ENCODE measurements at regions not wholly inside any gene's neighbourhood (a gene's known extent, or its start where the extent isn't known, plus 50 kb on each side); places are given as distances from the start of the nearest gene placed in this dataset.

- Histone ChIP-seq H3K36me3 (ENCODE audit: control insufficient read depth, insufficient read depth, low read length) (no peaks in the 10 kb centered on the region), H3K27me3 (ENCODE audit: control insufficient read depth, insufficient read depth, low read length) (no peaks in the 10 kb centered on the region), H3K4me3 (ENCODE audit: low read length) (no peak overlapping the region), H3K9me3 (ENCODE audit: control insufficient read depth, insufficient read depth, low read length) (no peaks in the 10 kb centered on the region), H3K4me1 (ENCODE audit: control insufficient read depth, insufficient read depth, low read length) (no peaks in the 10 kb centered on the region), H3K27ac (ENCODE audit: low read length) (no peak overlapping the region)
- WGBS (ENCODE audit: insufficient coverage, insufficient read length), result no CpG with 5 or more reads among the region's 7 CpGs
- DNase-seq (ENCODE audit: low read depth, low spot score), result no peak
These were observed 343.9 kb upstream of the COBL start for GRCh38 chr7:51660516-51660915.

- WGBS (ENCODE audit: insufficient coverage, insufficient read length), result no CpG with 5 or more reads among the region's 6 CpGs
- no peaks in the 10 kb centered on the region for H3K4me1 ChIP-seq (ENCODE audit: control insufficient read depth, insufficient read depth, low read length)
- H3K27me3 ChIP-seq (ENCODE audit: control insufficient read depth, insufficient read depth, low read length), result no peaks in the 10 kb centered on the region
- no peaks in the 10 kb centered on the region for H3K36me3 ChIP-seq (ENCODE audit: control insufficient read depth, insufficient read depth, low read length)
- DNase-seq (ENCODE audit: low read depth, low spot score), result no peak
- no peak overlapping the region for H3K27ac ChIP-seq (ENCODE audit: low read length)
- no peak overlapping the region for H3K4me3 ChIP-seq (ENCODE audit: low read length)
- H3K9me3 ChIP-seq (ENCODE audit: control insufficient read depth, insufficient read depth, low read length), result no peaks in the 10 kb centered on the region
These were observed 342.1 kb upstream of the COBL start for GRCh38 chr7:51658684-51659083.

- Histone ChIP-seq H3K36me3 (ENCODE audit: control insufficient read depth, insufficient read depth, low read length) (no peaks in the 10 kb centered on the region), H3K4me1 (ENCODE audit: control insufficient read depth, insufficient read depth, low read length) (0 out of 2 replicates have a peak, but pooled peaks cover 1% of the 10 kb centered on the region), H3K9me3 (ENCODE audit: control insufficient read depth, insufficient read depth, low read length) (no peaks in the 10 kb centered on the region; the same call in 1 of the 2 replicates), H3K4me3 (ENCODE audit: low read length) (no peak overlapping the region), H3K27ac (ENCODE audit: low read length) (no peak overlapping the region), H3K27me3 (ENCODE audit: control insufficient read depth, insufficient read depth, low read length) (no peaks in the 10 kb centered on the region)
- WGBS (ENCODE audit: insufficient coverage, insufficient read length), result no CpG with 5 or more reads among the region's 14 CpGs
- DNase-seq (ENCODE audit: low read depth, low spot score), result no peak
These were observed 331.3 kb upstream of the COBL start for GRCh38 chr7:51647931-51648351.

GRCh38 chr7:51647486-51647885 lies 330.9 kb upstream of the COBL start:
- Histone ChIP-seq H3K27ac (ENCODE audit: low read length) (no peak overlapping the region), H3K36me3 (ENCODE audit: control insufficient read depth, insufficient read depth, low read length) (no peaks in the 10 kb centered on the region), H3K27me3 (ENCODE audit: control insufficient read depth, insufficient read depth, low read length) (no peaks in the 10 kb centered on the region), H3K4me1 (ENCODE audit: control insufficient read depth, insufficient read depth, low read length) (0 out of 2 replicates have a peak, but pooled peaks cover 1% of the 10 kb centered on the region), H3K4me3 (ENCODE audit: low read length) (no peak overlapping the region), H3K9me3 (ENCODE audit: control insufficient read depth, insufficient read depth, low read length) (no peaks in the 10 kb centered on the region; the same call in 1 of the 2 replicates)
- no peak for DNase-seq (ENCODE audit: low read depth, low spot score)
- no CpG with 5 or more reads among the region's 5 CpGs for WGBS (ENCODE audit: insufficient coverage, insufficient read length)

- Histone ChIP-seq H3K4me3 (ENCODE audit: low read length) (no peak overlapping the region), H3K27me3 (ENCODE audit: control insufficient read depth, insufficient read depth, low read length) (no peaks in the 10 kb centered on the region), H3K36me3 (ENCODE audit: control insufficient read depth, insufficient read depth, low read length) (no peaks in the 10 kb centered on the region), H3K27ac (ENCODE audit: low read length) (no peak overlapping the region), H3K4me1 (ENCODE audit: control insufficient read depth, insufficient read depth, low read length) (0 out of 2 replicates have a peak, but pooled peaks cover 1% of the 10 kb centered on the region), H3K9me3 (ENCODE audit: control insufficient read depth, insufficient read depth, low read length) (no peaks in the 10 kb centered on the region; the same call in 1 of the 2 replicates)
- WGBS (ENCODE audit: insufficient coverage, insufficient read length), result no CpG with 5 or more reads among the region's 16 CpGs
- no peak for DNase-seq (ENCODE audit: low read depth, low spot score)
These were observed 329.2 kb upstream of the COBL start for GRCh38 chr7:51645702-51646298.

- Histone ChIP-seq H3K27ac (ENCODE audit: low read length) (no peak overlapping the region), H3K9me3 (ENCODE audit: control insufficient read depth, insufficient read depth, low read length) (no peaks in the 10 kb centered on the region; the same call in 1 of the 2 replicates), H3K4me3 (ENCODE audit: low read length) (no peak overlapping the region), H3K4me1 (ENCODE audit: control insufficient read depth, insufficient read depth, low read length) (0 out of 2 replicates have a peak, but pooled peaks cover 1% of the 10 kb centered on the region), H3K27me3 (ENCODE audit: control insufficient read depth, insufficient read depth, low read length) (no peaks in the 10 kb centered on the region), H3K36me3 (ENCODE audit: control insufficient read depth, insufficient read depth, low read length) (no peaks in the 10 kb centered on the region)
- no peak for DNase-seq (ENCODE audit: low read depth, low spot score)
- no CpG with 5 or more reads among the region's 11 CpGs for WGBS (ENCODE audit: insufficient coverage, insufficient read length)
These were observed 328.6 kb upstream of the COBL start for GRCh38 chr7:51645255-51645654.

GRCh38 chr7:51644216-51644615 lies 327.6 kb upstream of the COBL start:
- H3K9me3 ChIP-seq (ENCODE audit: control insufficient read depth, insufficient read depth, low read length), result no peaks in the 10 kb centered on the region; the same call in 1 of the 2 replicates
- no CpG with 5 or more reads among the region's 2 CpGs for WGBS (ENCODE audit: insufficient coverage, insufficient read length)
- DNase-seq (ENCODE audit: low read depth, low spot score), result no peak
- no peaks in the 10 kb centered on the region for H3K36me3 ChIP-seq (ENCODE audit: control insufficient read depth, insufficient read depth, low read length)
- no peak overlapping the region for H3K27ac ChIP-seq (ENCODE audit: low read length)
- no peaks in the 10 kb centered on the region for H3K27me3 ChIP-seq (ENCODE audit: control insufficient read depth, insufficient read depth, low read length)
- H3K4me1 ChIP-seq (ENCODE audit: control insufficient read depth, insufficient read depth, low read length), result 0 out of 2 replicates have a peak, but pooled peaks cover 1% of the 10 kb centered on the region
- H3K4me3 ChIP-seq (ENCODE audit: low read length), result no peak overlapping the region

- Histone ChIP-seq H3K36me3 (ENCODE audit: control insufficient read depth, insufficient read depth, low read length) (no peaks in the 10 kb centered on the region), H3K9me3 (ENCODE audit: control insufficient read depth, insufficient read depth, low read length) (no peaks in the 10 kb centered on the region), H3K27me3 (ENCODE audit: control insufficient read depth, insufficient read depth, low read length) (no peaks in the 10 kb centered on the region), H3K4me3 (ENCODE audit: low read length) (no peak overlapping the region), H3K27ac (ENCODE audit: low read length) (no peak overlapping the region), H3K4me1 (ENCODE audit: control insufficient read depth, insufficient read depth, low read length) (0 out of 2 replicates have a peak, but pooled peaks cover 1% of the 10 kb centered on the region)
- no CpG with 5 or more reads among the region's 9 CpGs for WGBS (ENCODE audit: insufficient coverage, insufficient read length)
- no peak for DNase-seq (ENCODE audit: low read depth, low spot score)
These were observed 324.2 kb upstream of the COBL start for GRCh38 chr7:51640841-51641240.

- Histone ChIP-seq H3K27ac (ENCODE audit: low read length) (no peak overlapping the region), H3K36me3 (ENCODE audit: control insufficient read depth, insufficient read depth, low read length) (no peaks in the 10 kb centered on the region), H3K9me3 (ENCODE audit: control insufficient read depth, insufficient read depth, low read length) (no peaks in the 10 kb centered on the region), H3K27me3 (ENCODE audit: control insufficient read depth, insufficient read depth, low read length) (no peaks in the 10 kb centered on the region), H3K4me3 (ENCODE audit: low read length) (no peak overlapping the region), H3K4me1 (ENCODE audit: control insufficient read depth, insufficient read depth, low read length) (no peaks in the 10 kb centered on the region)
- no peak for DNase-seq (ENCODE audit: low read depth, low spot score)
- WGBS (ENCODE audit: insufficient coverage, insufficient read length), result no CpG with 5 or more reads among the region's 12 CpGs
These were observed 323.2 kb upstream of the COBL start for GRCh38 chr7:51639661-51640334.

GRCh38 chr7:51636503-51636902 lies 319.9 kb upstream of the COBL start:
- Histone ChIP-seq H3K27ac (ENCODE audit: low read length) (no peak overlapping the region), H3K27me3 (ENCODE audit: control insufficient read depth, insufficient read depth, low read length) (no peaks in the 10 kb centered on the region)
- WGBS (ENCODE audit: insufficient coverage, insufficient read length), result no CpG with 5 or more reads among the region's 3 CpGs

More at GRCh38 chr7:51636503-51636902, 319.9 kb upstream of the COBL start:
- no peaks in the 10 kb centered on the region for H3K9me3 ChIP-seq (ENCODE audit: control insufficient read depth, insufficient read depth, low read length)
- no peak overlapping the region for H3K4me3 ChIP-seq (ENCODE audit: low read length)
- DNase-seq (ENCODE audit: low read depth, low spot score), result no peak
- no peaks in the 10 kb centered on the region for H3K4me1 ChIP-seq (ENCODE audit: control insufficient read depth, insufficient read depth, low read length)
- H3K36me3 ChIP-seq (ENCODE audit: control insufficient read depth, insufficient read depth, low read length), result no peaks in the 10 kb centered on the region

Measured in iPS DF 6.9 (cell line).